HCT116 (cell line): ENCODE measurements at regions not wholly inside any gene's neighbourhood (a gene's known extent, or its start where the extent isn't known, plus 50 kb on each side); places are given as distances from the start of the nearest gene placed in this dataset.

Source experiments
- ATAC-seq: fragments of 200-7000 bp; cut with Tn5 transposase; 2 replicates; pipeline ENCODE4 v1.9.1; 2020; ENCODE audit warnings: mild to moderate bottlenecking, moderate library complexity
- BruUV-seq: library from RNA; stranded (reverse); fragments of 400-500 nt; replicated peaks from 2 replicates; lab custom pipeline; 2021; lab: Mats Ljungman, UMichigan
- CTCF ChIA-PET: fragments of 300-600 bp; sonication (Branson Sonifier 250); formaldehyde crosslinking; loops from one replicate; lab custom pipeline; 2021; ENCODE audit warnings: antibody characterized with exemption; lab: Charles Lee
- POLR2A ChIA-PET: fragments of 300-600, 350-600 bp; sonication (Branson Sonifier 250); formaldehyde crosslinking; loops from one replicate; lab custom pipeline; 2021; ENCODE audit warnings: antibody characterized with exemption; lab: Charles Lee
- RAD21 ChIA-PET, 2 experiments: fragments of 300-600 bp; sonication (Branson Sonifier 250); formaldehyde crosslinking; loops; one replicate each; lab custom pipeline; 2023; ENCODE audit warnings: low total read pairs in 2 of 2; ENCODE audit not compliant: uncharacterized antibody in 2 of 2, unreplicated experiment in 2 of 2, low non-redundant PET in 1 of 2; lab: Charles Lee
- DNase-seq: peaks from one replicate; pipeline ENCODE4 v3.0.0-alpha.2; 2010; ENCODE audit warnings: low read depth, low spot score
- H2AFZ ChIP-seq: fragments of 200-600 bp; shearing (Covaris generic), sonication (generic); 2 replicates; pipeline ENCODE4 v1.6.1; 2017; ENCODE audit warnings: low read depth, mixed run types, mixed read lengths, antibody characterized with exemption, low read length; ENCODE audit not compliant: poor library complexity, severe bottlenecking
- H3K27ac ChIP-seq: 2 replicates; pipeline ENCODE4 v1.5.1; 2012; ENCODE audit warnings: low read depth, low read length
- H3K27me3 ChIP-seq: fragments of 200-600 bp; sonication (generic); 2 replicates; pipeline ENCODE4 v1.6.1; 2016; ENCODE audit warnings: mixed run types, low read length, mixed read lengths; ENCODE audit not compliant: insufficient read depth
- H3K36me3 ChIP-seq, 2 experiments: fragments of 200-500 bp in 1 of 2; fragments of 200-600 bp in 1 of 2; sonication (Bioruptor generic) in 1 of 2; sonication (generic) in 1 of 2; 2 replicates each; pipeline versions ENCODE4 v1.5.1 to v1.6.1; 2014 to 2016; ENCODE audit warnings: low read length in 2 of 2, inconsistent platforms in 1 of 2, mixed read lengths in 1 of 2, mixed run types in 1 of 2; ENCODE audit not compliant: insufficient read depth in 2 of 2, control insufficient read depth in 1 of 2
- H3K4me1 ChIP-seq, 2 experiments: fragments of 200-600 bp in 1 of 2; sonication (generic) in 1 of 2; 2 replicates each; pipeline versions ENCODE4 v1.5.1 to v1.6.1; 2012 to 2017; ENCODE audit warnings: low read length in 2 of 2, inconsistent platforms in 1 of 2, mild to moderate bottlenecking in 1 of 2, mixed read lengths in 1 of 2, mixed run types in 1 of 2, moderate library complexity in 1 of 2; ENCODE audit not compliant: insufficient read depth in 2 of 2, control insufficient read depth in 1 of 2
- H3K4me2 ChIP-seq: fragments of 200-600 bp; sonication (generic); 2 replicates; pipeline ENCODE4 v1.6.1; 2017; ENCODE audit warnings: mixed run types, low read length, mixed read lengths
- H3K4me3 ChIP-seq, 2 experiments: fragments of 200-600 bp in 1 of 2; sonication (generic) in 1 of 2; replicated peaks in 1 of 2; 2 replicates each; pipeline ENCODE4 v1.5.1; 2011 to 2016; ENCODE audit warnings: low read length in 2 of 2, control low read depth in 1 of 2, low read depth in 1 of 2, mild to moderate bottlenecking in 1 of 2, mixed read lengths in 1 of 2, mixed run types in 1 of 2
- H3K79me2 ChIP-seq: fragments of 200-600 bp; sonication (generic); 2 replicates; pipeline ENCODE4 v1.6.1; 2017; ENCODE audit warnings: mild to moderate bottlenecking, mixed run types, low read length, moderate library complexity, mixed read lengths; ENCODE audit not compliant: insufficient read depth
- H3K9ac ChIP-seq: fragments of 200-600 bp; sonication (generic); 2 replicates; pipeline ENCODE4 v1.6.1; 2016; ENCODE audit warnings: low read length, mixed read lengths
- H3K9me2 ChIP-seq: fragments of 200-600 bp; sonication (generic), shearing (Covaris generic); 2 replicates; pipeline ENCODE4 v1.6.1; 2017; ENCODE audit warnings: mixed run types, mild to moderate bottlenecking, moderate library complexity; ENCODE audit not compliant: insufficient read depth
- H3K9me3 ChIP-seq, 2 experiments: fragments of 200-500 bp in 1 of 2; fragments of 200-600 bp in 1 of 2; sonication (Bioruptor generic) in 1 of 2; sonication (generic) in 1 of 2; 2 replicates each; pipeline ENCODE4 v1.6.1; 2014 to 2017; ENCODE audit warnings: low read length in 2 of 2, mixed read lengths in 2 of 2, inconsistent platforms in 1 of 2, low read depth in 1 of 2, mild to moderate bottlenecking in 1 of 2, mixed run types in 1 of 2, moderate library complexity in 1 of 2; ENCODE audit not compliant: control insufficient read depth in 1 of 2, insufficient read depth in 1 of 2
- H4K20me1 ChIP-seq: fragments of 200-600 bp; sonication (generic), shearing (Covaris generic); 2 replicates; pipeline ENCODE4 v1.6.1; 2017; ENCODE audit warnings: mixed run types, mild to moderate bottlenecking, moderate library complexity; ENCODE audit not compliant: insufficient read depth
- ATF3 ChIP-seq: IDR thresholded peaks from 2 replicates; pipeline ENCODE4 v1.6.1; 2012
- CBX3 ChIP-seq: IDR thresholded peaks from 2 replicates; pipeline ENCODE4 v1.6.1; 2012; ENCODE audit warnings: low read depth
- CEBPB ChIP-seq: IDR thresholded peaks from 2 replicates; pipeline ENCODE4 v1.6.1; 2012; ENCODE audit warnings: low read depth
- CTCF ChIP-seq, 3 experiments: fragments of 200-600 bp in 1 of 3; sonication (generic) in 1 of 3; IDR thresholded peaks in 2 of 3; conservative IDR thresholded peaks in 1 of 3; 2 replicates each; pipeline ENCODE4 v1.5.1; 2012 to 2017; ENCODE audit warnings: low read depth in 2 of 3, low read length in 2 of 3, antibody characterized with exemption in 1 of 3, borderline replicate concordance in 1 of 3, control low read depth in 1 of 3, mild to moderate bottlenecking in 1 of 3, mixed read lengths in 1 of 3, mixed run types in 1 of 3, moderate library complexity in 1 of 3; ENCODE audit not compliant: insufficient read depth in 1 of 3
- ELF1 ChIP-seq: IDR thresholded peaks from 2 replicates; pipeline ENCODE4 v1.6.1; 2012; ENCODE audit warnings: low read depth, borderline replicate concordance
- EZH2 ChIP-seq: fragments of 200-600 bp; sonication (generic); IDR thresholded peaks from 2 replicates; pipeline ENCODE4 v1.6.1; 2017; ENCODE audit warnings: antibody characterized with exemption, mixed run types
- EZH2phosphoT487 ChIP-seq: fragments of 200-600 bp; IDR thresholded peaks from 2 replicates; pipeline ENCODE4 v1.6.1; 2018; ENCODE audit warnings: antibody characterized with exemption, borderline replicate concordance
- FOSL1 ChIP-seq: IDR thresholded peaks from 2 replicates; pipeline ENCODE4 v1.6.1; 2012; ENCODE audit warnings: low read depth
- MAX ChIP-seq: IDR thresholded peaks from 2 replicates; pipeline ENCODE4 v1.6.1; 2012
- POLR2A ChIP-seq: IDR thresholded peaks from 2 replicates; pipeline ENCODE4 v1.7.0; 2011; ENCODE audit warnings: borderline replicate concordance; ENCODE audit not compliant: insufficient read depth, insufficient read length; ENCODE audit errors: extremely low read depth
- POLR2AphosphoS5 ChIP-seq: IDR thresholded peaks from 2 replicates; pipeline ENCODE4 v1.6.1; 2011; ENCODE audit warnings: mild to moderate bottlenecking, low read depth, low read length, moderate library complexity
- RAD21 ChIP-seq: IDR thresholded peaks from 2 replicates; pipeline ENCODE4 v1.6.1; 2012; ENCODE audit warnings: low read depth, mild to moderate bottlenecking
- REST ChIP-seq: IDR thresholded peaks from 2 replicates; pipeline ENCODE4 v1.6.1; 2012; ENCODE audit warnings: low read depth
- SIN3A ChIP-seq: IDR thresholded peaks from 2 replicates; pipeline ENCODE4 v1.6.1; 2012; ENCODE audit warnings: low read depth
- SP1 ChIP-seq: IDR thresholded peaks from 2 replicates; pipeline ENCODE4 v1.6.1; 2012; ENCODE audit warnings: low read depth
- SRF ChIP-seq: IDR thresholded peaks from 2 replicates; pipeline ENCODE4 v1.6.1; 2012; ENCODE audit warnings: low read depth
- TCF7L2 ChIP-seq: IDR thresholded peaks from 2 replicates; pipeline ENCODE4 v1.7.0; 2011; ENCODE audit warnings: borderline replicate concordance, inconsistent platforms; ENCODE audit not compliant: insufficient read depth, insufficient read length; ENCODE audit errors: extremely low read depth
- ZBTB33 ChIP-seq: IDR thresholded peaks from 2 replicates; pipeline ENCODE4 v1.6.1; 2011; ENCODE audit warnings: mild to moderate bottlenecking, low read length, moderate library complexity; ENCODE audit not compliant: insufficient replicate concordance; ENCODE audit errors: extremely low read depth
- ZFX ChIP-seq: fragments of 450-650 bp; IDR thresholded peaks from 2 replicates; pipeline ENCODE4 v1.6.1; 2017
- intact Hi-C: fragments of 100-400 bp; cut with micrococcal nuclease; formaldehyde crosslinking; loops from 2 replicates; pipeline ENCODE4 v1.10.0; 2022

GRCh38 chr2:60671966-60672365 lies 84.1 kb upstream of the PAPOLG start:
- BruUV-seq = no TSS peak
- Histone ChIP-seq H3K36me3 (no peaks in the 10 kb centered on the region), H3K79me2 (no peaks in the 10 kb centered on the region)
- no peak for TF ChIP-seq SRF
- TF ChIP-seq SP1 = no peak
- TF ChIP-seq CBX3 = no peak
- no peak for TF ChIP-seq MAX
- no peak for TF ChIP-seq ELF1
- no peak for TF ChIP-seq ATF3
- TF ChIP-seq TCF7L2 = no peak
- TF ChIP-seq POLR2AphosphoS5 = no peak
- no peak for TF ChIP-seq CTCF (IDR thresholded peaks at IDR 0.05 in 2 of 3, conservative IDR thresholded peaks at IDR 0.05 in 1 of 3; ENCODE audit: borderline replicate concordance in 1 of 3, insufficient read depth in 1 of 3, low read depth in 2 of 3, low read length in 2 of 3)
- no peak for TF ChIP-seq RAD21
- no peak for TF ChIP-seq FOSL1
- TF ChIP-seq SIN3A = no peak
- no peak for TF ChIP-seq EZH2
- TF ChIP-seq REST = no peak
- TF ChIP-seq CEBPB = no peak
- no peak for TF ChIP-seq ZFX
- TF ChIP-seq ZBTB33 = no peak
- no peak for TF ChIP-seq POLR2A
- no peak for TF ChIP-seq EZH2phosphoT487
- TF ChIP-seq, all 23 proteins: peak for 0
- no peak for ATAC-seq
- Histone ChIP-seq H3K9ac (no peak overlapping the region), H3K9me2 (no peaks in the 10 kb centered on the region), H3K27ac (no peak overlapping the region), H3K9me3 (no peaks in the 10 kb centered on the region), H3K27me3 (no peaks in the 10 kb centered on the region), H3K4me2 (no peak overlapping the region), H4K20me1 (no peaks in the 10 kb centered on the region), H2AFZ (no peak overlapping the region), H3K4me1 (no peaks in the 10 kb centered on the region; a peak in 1 of 4 replicates), H3K4me3 (no peak overlapping the region)
- ChIA-PET CTCF (no interaction called here), POLR2A (no interaction called here), RAD21 (no interaction called here)
- DNase-seq = no peak
- intact Hi-C loops = loop anchor here (10.0 kb wide), 1 partner anchor 1907 kb away; no protein-coding TSS in a partner anchor
